Mesenchymal stem cell (in vitro differentiated cells and primary cell): ENCODE measurements at regions not wholly inside any gene's neighbourhood (a gene's known extent, or its start where the extent isn't known, plus 50 kb on each side); places are given as distances from the start of the nearest gene placed in this dataset.

Source experiments
- DNase-seq: peaks from one replicate; pipeline ENCODE4 v3.0.0-alpha.2; 2013
- H2AFZ ChIP-seq: one replicate; pipeline ENCODE4 v1.6.1; 2013; ENCODE audit warnings: low read depth, mild to moderate bottlenecking, control low read depth, inconsistent platforms, low read length, moderate library complexity
- H2AK5ac ChIP-seq: 2 replicates; pipeline ENCODE4 v1.6.1; 2013; ENCODE audit warnings: low read length, moderate library complexity, mild to moderate bottlenecking, inconsistent platforms; ENCODE audit not compliant: severe bottlenecking
- H2BK120ac ChIP-seq: one replicate; pipeline ENCODE4 v1.6.1; 2013; ENCODE audit warnings: low read depth, mild to moderate bottlenecking, inconsistent platforms, low read length, moderate library complexity
- H2BK12ac ChIP-seq, 2 experiments: one replicate each; pipeline ENCODE4 v1.6.1; 2013; ENCODE audit warnings: inconsistent platforms in 2 of 2, low read length in 2 of 2, mild to moderate bottlenecking in 2 of 2, moderate library complexity in 2 of 2, control low read depth in 1 of 2
- H2BK15ac ChIP-seq: one replicate; pipeline ENCODE4 v1.6.1; 2013; ENCODE audit warnings: mild to moderate bottlenecking, low read depth, inconsistent platforms; ENCODE audit not compliant: poor library complexity, severe bottlenecking
- H2BK5ac ChIP-seq: 2 replicates; pipeline ENCODE4 v1.6.1; 2013; ENCODE audit warnings: low read depth, mild to moderate bottlenecking, low read length, control low read depth, inconsistent platforms; ENCODE audit not compliant: poor library complexity, severe bottlenecking
- H3K14ac ChIP-seq, 2 experiments: one replicate each; pipeline ENCODE4 v1.6.1; 2013; ENCODE audit warnings: inconsistent platforms in 2 of 2, low read length in 2 of 2, control low read depth in 1 of 2, mild to moderate bottlenecking in 1 of 2, moderate library complexity in 1 of 2
- H3K18ac ChIP-seq, 2 experiments: one replicate each; pipeline ENCODE4 v1.6.1; 2013; ENCODE audit warnings: inconsistent platforms in 2 of 2, low read length in 2 of 2, control low read depth in 1 of 2, low read depth in 1 of 2, mild to moderate bottlenecking in 1 of 2
- H3K23ac ChIP-seq, 2 experiments: one replicate each; pipeline ENCODE4 v1.6.1; 2013; ENCODE audit warnings: inconsistent platforms in 2 of 2, low read length in 2 of 2, mild to moderate bottlenecking in 2 of 2, moderate library complexity in 2 of 2, control low read depth in 1 of 2
- H3K27ac ChIP-seq: 2 replicates; pipeline ENCODE4 v1.5.1; 2013; ENCODE audit warnings: mild to moderate bottlenecking, moderate library complexity, low read length, control low read depth, inconsistent platforms; ENCODE audit not compliant: poor library complexity, severe bottlenecking
- H3K27me3 ChIP-seq, 2 experiments: 2 replicates each; pipeline versions ENCODE4 v1.6.1 to v1.7.0; 2013; ENCODE audit warnings: low read length in 2 of 2, mild to moderate bottlenecking in 2 of 2, moderate library complexity in 2 of 2, control low read depth in 1 of 2, inconsistent platforms in 1 of 2; ENCODE audit not compliant: control insufficient read depth in 1 of 2, insufficient read depth in 1 of 2
- H3K36me3 ChIP-seq, 2 experiments: 2 replicates each; pipeline versions ENCODE4 v1.6.1 to v1.7.0; 2013; ENCODE audit warnings: low read length in 2 of 2, control low read depth in 1 of 2, inconsistent platforms in 1 of 2, low read depth in 1 of 2, mild to moderate bottlenecking in 1 of 2; ENCODE audit not compliant: insufficient read depth in 2 of 2, control insufficient read depth in 1 of 2
- H3K4ac ChIP-seq, 2 experiments: one replicate each; pipeline ENCODE4 v1.6.1; 2013; ENCODE audit warnings: inconsistent platforms in 2 of 2, low read length in 2 of 2, mild to moderate bottlenecking in 2 of 2, moderate library complexity in 2 of 2, control low read depth in 1 of 2, low read depth in 1 of 2
- H3K4me1 ChIP-seq: 2 replicates; pipeline ENCODE4 v1.6.1; 2013; ENCODE audit warnings: low read depth, low read length, control low read depth; ENCODE audit not compliant: control insufficient read depth, insufficient read depth
- H3K4me2 ChIP-seq: 2 replicates; pipeline ENCODE4 v1.6.1; 2013; ENCODE audit warnings: low read length, mild to moderate bottlenecking, inconsistent platforms; ENCODE audit not compliant: poor library complexity, severe bottlenecking
- H3K4me3 ChIP-seq, 2 experiments: 2 replicates each; pipeline versions ENCODE4 v1.5.1 to v1.7.0; 2013; ENCODE audit warnings: low read length in 2 of 2, mild to moderate bottlenecking in 2 of 2, control low read depth in 1 of 2, low read depth in 1 of 2; ENCODE audit not compliant: insufficient read depth in 1 of 2
- H3K79me1 ChIP-seq: replicated peaks from 2 replicates; pipeline ENCODE4 v1.6.1; 2013; ENCODE audit warnings: mild to moderate bottlenecking, control low read depth, low read length, inconsistent platforms; ENCODE audit not compliant: poor library complexity, severe bottlenecking
- H3K9ac ChIP-seq: 2 replicates; pipeline ENCODE4 v1.7.0; 2013; ENCODE audit warnings: mild to moderate bottlenecking, low read length, moderate library complexity
- H3K9me3 ChIP-seq: 2 replicates; pipeline ENCODE4 v1.7.0; 2013; ENCODE audit warnings: mild to moderate bottlenecking, low read length; ENCODE audit not compliant: control insufficient read depth
- H4K8ac ChIP-seq: one replicate; pipeline ENCODE4 v1.6.1; 2013; ENCODE audit warnings: inconsistent platforms, mild to moderate bottlenecking, low read length, moderate library complexity
- H4K91ac ChIP-seq: one replicate; pipeline ENCODE4 v1.6.1; 2013; ENCODE audit warnings: mild to moderate bottlenecking, low read length, inconsistent platforms
- WGBS: methylation state at CpG from one replicate; pipeline ENCODE4 v1.1.7; 2013; ENCODE audit warnings: mixed read lengths; 5-methylcytosine and 5-hydroxymethylcytosine counted together

DNA sequence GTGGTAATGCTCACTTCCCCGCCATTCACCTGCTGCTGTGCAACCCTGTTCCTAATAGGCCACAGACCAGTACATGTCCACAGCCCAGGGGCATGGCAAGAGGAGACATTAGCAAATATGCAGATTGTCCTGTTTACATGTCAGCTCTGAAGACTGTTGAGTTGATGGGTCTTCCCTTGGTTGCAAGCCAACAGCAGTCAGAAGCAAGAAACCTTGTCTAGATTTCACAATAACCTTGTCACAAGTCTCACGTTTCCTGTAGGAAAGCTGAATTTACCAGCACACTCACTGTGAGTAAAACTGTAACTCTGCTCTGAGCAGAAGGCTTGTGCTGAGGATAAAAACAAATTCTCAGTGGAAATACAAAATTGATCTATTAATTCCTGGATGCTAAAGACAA is 195.1 kb downstream of the HLX start:
- Histone ChIP-seq H2BK5ac (no peak overlapping the region), H4K91ac (no peak overlapping the region), H3K27ac (no peak overlapping the region), H2BK15ac (no peak overlapping the region), H2BK12ac (no peak overlapping the region), H3K4me3 (no peak overlapping the region), H2BK120ac (no peak overlapping the region), H3K36me3 (no peaks in the 10 kb centered on the region), H3K23ac (no peak overlapping the region), H3K9me3 (no peaks in the 10 kb centered on the region), H2AK5ac (no peak overlapping the region), H3K4me2 (no peak overlapping the region), H3K4ac (no peak overlapping the region), H3K4me1 (no peaks in the 10 kb centered on the region), H4K8ac (no peak overlapping the region), H3K18ac (no peak overlapping the region), H3K79me1 (no peaks in the 10 kb centered on the region), H3K9ac (no peak overlapping the region), H2AFZ (no peak overlapping the region), H3K27me3 (no peaks in the 10 kb centered on the region), H3K14ac (no peak overlapping the region)
- peak; percentile 48 for DNase-seq
- WGBS = 92% methylated on average over 2 of the region's 2 CpGs

DNA sequence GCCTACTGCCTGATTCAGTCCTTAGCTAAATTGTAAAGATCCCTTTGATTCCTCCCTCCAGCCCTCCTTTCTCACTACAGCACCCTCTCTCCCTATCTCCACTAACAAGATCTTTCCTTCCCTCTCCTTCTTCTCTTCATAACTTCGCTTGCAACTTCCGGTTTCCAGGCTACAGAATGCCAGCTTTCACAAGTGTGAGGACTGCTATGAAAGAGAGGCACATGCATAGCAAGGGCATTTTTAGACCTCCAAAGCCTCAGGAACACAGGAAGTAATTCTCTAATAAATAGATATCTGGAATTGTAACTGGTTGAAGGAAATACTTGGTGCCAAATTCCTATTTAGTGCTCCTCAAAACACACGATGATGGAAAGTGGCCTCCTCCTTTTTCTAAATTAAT is 196.7 kb downstream of the HLX start:
- Histone ChIP-seq H3K9me3 (peaks cover 6% of the 10 kb centered on the region), H3K79me1 (no peaks in the 10 kb centered on the region), H4K8ac (no peak overlapping the region), H3K14ac (no peak overlapping the region), H2AK5ac (no peak overlapping the region), H3K36me3 (no peaks in the 10 kb centered on the region), H3K18ac (no peak overlapping the region), H3K4me2 (no peak overlapping the region), H3K23ac (no peak overlapping the region), H3K4me1 (no peaks in the 10 kb centered on the region), H3K9ac (no peak overlapping the region), H4K91ac (no peak overlapping the region), H2BK12ac (no peak overlapping the region), H2BK120ac (no peak overlapping the region), H3K4ac (no peak overlapping the region), H2AFZ (no peak overlapping the region), H3K27me3 (no peaks in the 10 kb centered on the region), H3K4me3 (no peak overlapping the region), H3K27ac (no peak overlapping the region), H2BK5ac (no peak overlapping the region), H2BK15ac (no peak overlapping the region)
- no peak for DNase-seq
- WGBS = 58% methylated on average over 3 of the region's 3 CpGs

- Histone ChIP-seq H2BK120ac (no peak overlapping the region), H3K27ac (no peak overlapping the region), H3K18ac (no peak overlapping the region), H2BK15ac (no peak overlapping the region), H2AK5ac (no peak overlapping the region), H3K27me3 (no peaks in the 10 kb centered on the region), H2BK12ac (no peak overlapping the region), H3K4ac (no peak overlapping the region), H4K91ac (no peak overlapping the region), H3K14ac (no peak overlapping the region), H3K4me1 (no peaks in the 10 kb centered on the region), H2AFZ (no peak overlapping the region), H4K8ac (no peak overlapping the region), H3K9me3 (peaks cover 6% of the 10 kb centered on the region), H2BK5ac (no peak overlapping the region), H3K4me3 (no peak overlapping the region), H3K79me1 (no peaks in the 10 kb centered on the region), H3K23ac (no peak overlapping the region), H3K4me2 (no peak overlapping the region), H3K9ac (no peak overlapping the region), H3K36me3 (no peaks in the 10 kb centered on the region)
- DNase-seq = no peak
- 95% methylated on average over 2 of the region's 3 CpGs for WGBS
Observed at GRCh38 chr1:221076391-221076811, 197.2 kb downstream of the HLX start.

DNA sequence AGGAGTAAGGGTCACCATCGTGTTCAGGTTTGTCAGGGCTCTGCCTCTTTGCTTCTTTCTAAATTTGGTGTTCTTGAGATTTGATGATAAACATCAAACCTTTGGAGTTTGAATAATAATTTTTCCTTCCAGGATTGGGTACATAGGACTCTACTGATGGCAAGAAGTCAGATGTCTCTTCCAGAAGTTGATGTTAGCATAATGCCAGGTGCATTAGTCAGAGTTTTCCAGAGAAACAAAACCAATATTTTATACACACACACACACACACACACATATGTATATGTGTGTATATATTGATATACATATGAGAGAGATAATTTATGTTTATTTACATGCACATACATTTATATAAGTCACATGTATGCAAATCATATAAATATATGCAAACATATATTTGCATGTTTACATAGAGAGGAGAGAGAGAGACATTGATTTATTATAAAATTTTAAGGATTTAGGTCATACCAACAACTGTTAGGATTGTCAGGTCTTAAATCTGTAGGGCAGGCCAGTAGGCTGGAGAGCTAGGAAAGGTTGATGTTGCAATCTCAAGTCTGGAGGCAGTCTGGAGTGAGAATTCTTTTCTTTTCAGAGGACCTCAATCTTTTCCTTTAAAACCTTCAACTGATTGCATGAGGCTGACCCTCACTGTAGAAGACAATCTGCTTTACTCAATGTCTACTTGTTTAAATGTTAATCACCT is 199.2 kb downstream of the HLX start:
- 83% methylated on average over 1 of the region's 1 CpG for WGBS
- no peak overlapping the region for H2AFZ ChIP-seq
- H3K27ac ChIP-seq = no peak overlapping the region
- H4K8ac ChIP-seq = no peak overlapping the region
- no peak overlapping the region for H2BK12ac ChIP-seq
- no peak overlapping the region for H3K14ac ChIP-seq
- no peak overlapping the region for H3K23ac ChIP-seq
- H3K27me3 ChIP-seq = no peaks in the 10 kb centered on the region
- H2AK5ac ChIP-seq = no peak overlapping the region
- H3K36me3 ChIP-seq = no peaks in the 10 kb centered on the region
- no peak overlapping the region for H3K4ac ChIP-seq
- no peak overlapping the region for H3K4me2 ChIP-seq
- H3K79me1 ChIP-seq = no peaks in the 10 kb centered on the region
- DNase-seq = peak; percentile 37
- H2BK120ac ChIP-seq = no peak overlapping the region
- no peak overlapping the region for H2BK5ac ChIP-seq
- H4K91ac ChIP-seq = no peak overlapping the region
- no peak overlapping the region for H2BK15ac ChIP-seq
- H3K4me3 ChIP-seq = no peak overlapping the region
- peaks cover 6% of the 10 kb centered on the region for H3K9me3 ChIP-seq
- no peak overlapping the region for H3K18ac ChIP-seq
- H3K4me1 ChIP-seq = no peaks in the 10 kb centered on the region
- no peak overlapping the region for H3K9ac ChIP-seq
